ENCODE measurements at regions not wholly inside any gene's neighbourhood (a gene's known extent, or its start where the extent isn't known, plus 50 kb on each side); places are given as distances from the start of the nearest gene placed in this dataset.

DNA sequence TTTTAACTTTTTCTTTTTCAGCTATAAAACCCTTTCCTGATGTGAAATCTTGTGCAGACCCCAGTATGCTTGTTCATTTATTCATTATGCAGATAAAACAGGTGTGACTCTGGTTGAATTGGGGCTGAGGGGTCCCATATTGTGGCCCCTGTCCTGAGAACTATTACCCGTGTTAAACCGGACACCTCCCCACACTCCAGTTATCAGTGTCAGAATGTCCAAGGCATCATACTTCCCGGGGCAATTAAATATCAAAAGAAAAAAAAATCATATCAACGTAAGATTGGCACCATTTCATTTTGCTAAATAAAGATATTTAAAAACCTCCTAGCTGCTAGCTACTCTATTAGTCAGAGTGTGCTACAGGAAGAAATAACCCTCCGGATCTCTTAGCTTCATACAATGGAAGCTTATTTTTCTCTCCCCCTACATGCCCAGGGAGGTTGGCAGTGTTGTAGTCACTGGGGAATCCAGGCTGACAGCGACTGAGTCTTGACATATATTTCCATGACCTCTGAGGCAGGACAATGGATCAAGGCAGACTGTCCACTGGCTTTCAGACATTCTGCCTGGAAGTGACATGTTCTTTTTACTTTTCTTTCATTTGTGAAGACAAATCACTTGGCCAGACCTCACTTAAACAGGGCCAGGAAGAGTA, 170.0 kb downstream of the SEC61B start:
- H2BK20ac ChIP-seq (ENCODE audit: low read depth, low read length, poor library complexity, severe bottlenecking): no peak overlapping the region
- H3K27me3 ChIP-seq (ENCODE audit: insufficient read depth, low read length): no peaks in the 10 kb centered on the region
- DNase-seq: no peak
- H2BK12ac ChIP-seq (ENCODE audit: insufficient read length, low read depth, low read length): no peak overlapping the region
- H3K4me2 ChIP-seq (ENCODE audit: insufficient read depth, insufficient read length, low read length): no peak overlapping the region
- no peak overlapping the region for H3K27ac ChIP-seq (ENCODE audit: insufficient read length, low read depth, low read length)
- WGBS (ENCODE audit: extremely low coverage, insufficient read length, low lambda C conversion rate): no CpG with 5 or more reads among the region's 6 CpGs
- H3K79me2 ChIP-seq (ENCODE audit: insufficient read depth, low read length): no peaks in the 10 kb centered on the region
- H4K8ac ChIP-seq (replicated peaks; ENCODE audit: insufficient read length, low read depth, low read length): no peak overlapping the region
- Mint-ChIP-seq H3K27ac (no peak overlapping the region), H3K27me3 (ENCODE audit: low read depth) (no peaks in the 10 kb centered on the region; the same call in 1 of the 2 replicates), H3K4me3 (no peak overlapping the region), H3K9me3 (no peaks in the 10 kb centered on the region; a peak in 2 of 5 replicates), H3K36me3 (ENCODE audit: insufficient read depth in 1 of 3, low read depth in 3 of 3) (no peaks in the 10 kb centered on the region), H3K4me1 (no peaks in the 10 kb centered on the region)
- H2BK5ac ChIP-seq (ENCODE audit: insufficient read length, low read length): no peak overlapping the region
- H4K5ac ChIP-seq (ENCODE audit: insufficient read length, low read depth, low read length): no peak overlapping the region
- H3K18ac ChIP-seq (ENCODE audit: insufficient read length, low read depth, low read length): no peak overlapping the region
- H2AFZ ChIP-seq (ENCODE audit: low read length): no peak overlapping the region
- no peaks in the 10 kb centered on the region for H4K20me1 ChIP-seq (ENCODE audit: control insufficient read depth, insufficient read depth, insufficient read length)
- H2BK120ac ChIP-seq (ENCODE audit: low read depth, low read length, poor library complexity, severe bottlenecking): no peak overlapping the region
- no peaks in the 10 kb centered on the region for H3K23me2 ChIP-seq (ENCODE audit: insufficient read length, low read depth, low read length, poor library complexity, severe bottlenecking)
- H3K4ac ChIP-seq (ENCODE audit: low read depth, low read length): no peak overlapping the region
- no peak overlapping the region for H2AK5ac ChIP-seq (ENCODE audit: insufficient read length, low read length)
- H3K56ac ChIP-seq (ENCODE audit: insufficient read length, low read depth, low read length): no peak overlapping the region
- no peak overlapping the region for H3K23ac ChIP-seq (ENCODE audit: insufficient read length, low read depth, low read length)
- no peaks in the 10 kb centered on the region for H3K79me1 ChIP-seq (ENCODE audit: insufficient read depth, low read depth, low read length, poor library complexity, severe bottlenecking)
- TF ChIP-seq, protein P1, sequence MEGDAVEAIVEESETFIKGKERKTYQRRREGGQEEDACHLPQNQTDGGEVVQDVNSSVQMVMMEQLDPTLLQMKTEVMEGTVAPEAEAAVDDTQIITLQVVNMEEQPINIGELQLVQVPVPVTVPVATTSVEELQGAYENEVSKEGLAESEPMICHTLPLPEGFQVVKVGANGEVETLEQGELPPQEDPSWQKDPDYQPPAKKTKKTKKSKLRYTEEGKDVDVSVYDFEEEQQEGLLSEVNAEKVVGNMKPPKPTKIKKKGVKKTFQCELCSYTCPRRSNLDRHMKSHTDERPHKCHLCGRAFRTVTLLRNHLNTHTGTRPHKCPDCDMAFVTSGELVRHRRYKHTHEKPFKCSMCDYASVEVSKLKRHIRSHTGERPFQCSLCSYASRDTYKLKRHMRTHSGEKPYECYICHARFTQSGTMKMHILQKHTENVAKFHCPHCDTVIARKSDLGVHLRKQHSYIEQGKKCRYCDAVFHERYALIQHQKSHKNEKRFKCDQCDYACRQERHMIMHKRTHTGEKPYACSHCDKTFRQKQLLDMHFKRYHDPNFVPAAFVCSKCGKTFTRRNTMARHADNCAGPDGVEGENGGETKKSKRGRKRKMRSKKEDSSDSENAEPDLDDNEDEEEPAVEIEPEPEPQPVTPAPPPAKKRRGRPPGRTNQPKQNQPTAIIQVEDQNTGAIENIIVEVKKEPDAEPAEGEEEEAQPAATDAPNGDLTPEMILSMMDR (conservative IDR thresholded peaks at IDR 0.05): no peak
- no peak overlapping the region for H3K9ac ChIP-seq (ENCODE audit: extremely low read depth, insufficient read length, low read length)
- H2BK15ac ChIP-seq (ENCODE audit: low read depth, low read length): no peak overlapping the region
- H3T11ph ChIP-seq (ENCODE audit: low read length): no peak overlapping the region
- H3K14ac ChIP-seq (ENCODE audit: insufficient read depth, low read length): no peak overlapping the region
- no peaks in the 10 kb centered on the region for H3K4me1 ChIP-seq (ENCODE audit: insufficient read depth, low read length)
- H3K9me3 ChIP-seq (ENCODE audit: control insufficient read depth, low read depth, low read length): no peaks in the 10 kb centered on the region
- no peak overlapping the region for H4K91ac ChIP-seq (ENCODE audit: insufficient read length, low read depth, low read length)
